ACHN (cell line): ENCODE measurements at regions not wholly inside any gene's neighbourhood (a gene's known extent, or its start where the extent isn't known, plus 50 kb on each side); places are given as distances from the start of the nearest gene placed in this dataset.
"Not testable (repeated sequence)": the region's sequence is repeated elsewhere in the genome, so short reads cannot be mapped to it uniquely, and the experiment has no call there.

ENCODE experiments used
- DNase-seq: peaks from one replicate; pipeline ENCODE4 v3.0.0-alpha.2; 2015
- in situ Hi-C: cut with HindIII; loops from 2 replicates; pipeline ENCODE4 v1.10.0; 2017; ENCODE audit warnings: low sequenced_read_pairs, low pct_ligation_motif_present, low pct_unique_long_range_greater_than_20kb

DNA sequence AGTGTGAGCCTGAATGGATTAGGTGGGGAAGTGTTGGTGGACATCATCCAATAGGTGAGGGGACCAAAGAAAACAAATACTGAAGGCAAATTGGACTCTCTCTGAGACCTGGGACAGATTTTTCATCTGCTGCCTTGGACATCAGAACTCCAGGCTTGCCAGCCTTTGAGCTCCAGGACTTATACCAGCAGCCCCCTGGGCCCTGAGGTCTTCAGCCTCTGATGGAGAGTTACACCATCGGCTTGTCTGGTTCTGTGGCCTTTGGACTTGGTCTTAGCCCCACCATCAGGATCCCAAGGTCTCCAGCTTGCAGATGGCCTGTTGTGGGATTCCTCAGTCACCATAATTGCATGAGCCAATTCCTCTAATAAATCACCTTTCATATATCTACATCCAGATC lies 80.8 kb upstream of the SLC8A3 start:
- in situ Hi-C loops = no loop called here
- no peak for DNase-seq

DNA sequence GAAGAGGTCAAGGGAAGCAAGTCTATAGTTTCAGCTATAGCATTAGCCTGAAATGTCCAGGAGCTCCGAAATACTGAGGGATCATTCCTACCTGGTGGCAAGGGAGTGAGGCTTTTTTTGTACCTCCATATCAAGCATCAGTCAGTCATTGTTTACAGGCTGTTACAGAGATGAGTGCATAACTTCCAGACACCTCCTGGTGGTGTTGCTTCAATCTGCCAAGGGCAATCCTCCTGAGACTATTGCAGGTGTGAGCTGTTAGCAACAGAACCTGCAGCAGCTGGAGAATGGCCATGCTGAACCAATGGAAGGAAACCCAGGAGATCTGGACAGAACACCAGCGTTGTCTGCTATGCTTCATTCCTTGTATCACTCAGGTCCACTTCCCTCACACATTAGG lies 80.0 kb upstream of the SLC8A3 start:
- DNase-seq = no peak
- in situ Hi-C loops = no loop called here

DNA sequence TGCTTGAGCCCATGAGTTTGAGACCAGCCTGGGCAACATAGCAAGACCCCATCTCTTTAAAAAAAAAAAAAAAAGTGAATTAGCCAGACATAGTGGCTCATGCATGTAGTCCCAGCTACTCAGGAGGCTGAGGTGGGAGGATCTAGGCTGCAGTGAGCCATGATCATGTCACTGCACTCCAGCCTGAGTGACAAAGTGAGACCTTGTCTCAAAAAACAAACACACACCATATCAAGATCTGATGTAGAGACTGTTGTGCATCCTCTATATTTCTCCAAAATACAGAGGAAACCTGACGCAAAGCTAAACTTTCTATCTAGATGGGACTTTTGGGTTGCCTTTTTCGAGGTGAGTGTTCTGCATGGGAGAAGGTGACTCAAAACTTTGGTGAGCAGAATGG lies 77.4 kb upstream of the SLC8A3 start:
- no peak for DNase-seq
- in situ Hi-C loops = no loop called here

DNA sequence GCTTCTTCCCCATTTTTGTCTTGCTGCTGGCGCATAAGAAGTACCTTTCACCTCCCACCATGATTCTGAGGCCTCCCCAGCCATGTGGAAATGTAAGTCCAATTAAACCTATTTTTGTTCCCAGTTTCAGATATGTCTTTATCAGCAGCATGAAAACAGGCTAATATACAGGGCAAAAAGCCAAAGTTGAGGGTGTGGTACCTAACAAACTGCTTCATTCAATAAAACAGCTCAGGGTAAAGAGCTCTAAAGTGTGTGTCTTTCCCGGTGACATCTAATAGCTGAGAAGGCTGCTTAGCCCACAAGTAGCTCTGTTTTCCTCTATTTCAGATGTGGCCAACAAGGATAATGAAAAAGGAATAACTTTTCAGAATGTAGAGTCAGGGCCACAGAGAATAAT lies 76.7 kb upstream of the SLC8A3 start:
- no peak for DNase-seq
- in situ Hi-C loops = no loop called here

DNA sequence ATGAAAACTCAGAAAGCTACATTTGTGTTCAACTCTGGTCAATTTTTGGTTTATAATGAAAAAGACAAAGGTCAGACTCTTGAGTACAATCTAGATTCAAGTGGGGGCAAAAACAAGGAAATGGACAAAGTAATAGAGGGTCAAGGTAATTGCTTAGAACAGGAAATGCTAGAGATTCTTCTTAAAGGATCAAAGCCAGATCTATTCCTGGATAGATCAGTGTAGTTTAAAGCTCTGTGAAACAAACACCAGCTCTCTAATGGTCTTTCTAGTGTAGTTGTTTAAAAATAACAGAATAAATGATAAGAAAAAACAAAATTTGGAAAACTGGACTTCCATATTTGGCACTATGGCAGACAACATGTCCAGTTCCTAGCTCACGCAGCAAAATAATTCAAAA lies 70.7 kb upstream of the SLC8A3 start:
- in situ Hi-C loops = no loop called here
- DNase-seq = no peak

DNA sequence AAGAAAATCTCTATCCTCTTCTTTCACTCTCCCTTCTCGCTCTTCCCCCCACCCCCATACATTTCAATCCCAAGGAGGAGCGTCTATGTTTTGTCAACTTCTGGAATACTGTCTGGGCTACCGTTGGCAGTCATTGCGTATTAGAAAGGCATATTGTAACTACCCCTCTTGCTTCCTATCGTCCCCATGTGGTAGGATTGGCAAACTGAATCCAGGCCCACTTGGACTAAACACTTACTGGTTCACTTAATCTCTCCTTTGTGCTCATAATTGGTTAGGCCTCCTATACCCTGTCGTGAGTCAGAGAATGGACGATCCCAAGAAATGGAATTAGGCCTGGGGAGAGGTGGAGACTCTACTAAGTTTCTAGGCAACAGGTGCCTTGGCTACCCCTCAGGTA lies 68.8 kb upstream of the SLC8A3 start:
- DNase-seq = peak; percentile 7
- in situ Hi-C loops = no loop called here

DNA sequence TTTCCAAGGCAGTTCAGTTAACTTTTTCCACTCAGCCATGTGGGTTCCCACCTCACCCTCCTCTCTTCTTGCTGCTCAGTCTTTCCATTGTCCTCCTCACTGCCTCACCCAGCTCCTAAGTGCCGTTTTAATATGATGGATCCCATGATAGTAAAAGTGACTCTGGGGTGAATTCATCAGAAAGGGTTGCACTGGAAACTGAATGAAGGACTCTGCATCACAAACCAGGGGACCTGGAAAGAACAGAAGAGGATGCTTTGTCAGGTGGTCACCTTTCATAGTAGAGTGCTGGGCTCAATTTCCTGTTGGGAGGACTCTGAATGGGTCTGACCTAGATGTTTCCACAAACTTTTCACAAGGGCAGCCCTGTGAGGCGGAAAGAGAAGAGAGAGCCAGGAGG lies 67.8 kb upstream of the SLC8A3 start:
- in situ Hi-C loops = no loop called here
- DNase-seq = no peak

DNA sequence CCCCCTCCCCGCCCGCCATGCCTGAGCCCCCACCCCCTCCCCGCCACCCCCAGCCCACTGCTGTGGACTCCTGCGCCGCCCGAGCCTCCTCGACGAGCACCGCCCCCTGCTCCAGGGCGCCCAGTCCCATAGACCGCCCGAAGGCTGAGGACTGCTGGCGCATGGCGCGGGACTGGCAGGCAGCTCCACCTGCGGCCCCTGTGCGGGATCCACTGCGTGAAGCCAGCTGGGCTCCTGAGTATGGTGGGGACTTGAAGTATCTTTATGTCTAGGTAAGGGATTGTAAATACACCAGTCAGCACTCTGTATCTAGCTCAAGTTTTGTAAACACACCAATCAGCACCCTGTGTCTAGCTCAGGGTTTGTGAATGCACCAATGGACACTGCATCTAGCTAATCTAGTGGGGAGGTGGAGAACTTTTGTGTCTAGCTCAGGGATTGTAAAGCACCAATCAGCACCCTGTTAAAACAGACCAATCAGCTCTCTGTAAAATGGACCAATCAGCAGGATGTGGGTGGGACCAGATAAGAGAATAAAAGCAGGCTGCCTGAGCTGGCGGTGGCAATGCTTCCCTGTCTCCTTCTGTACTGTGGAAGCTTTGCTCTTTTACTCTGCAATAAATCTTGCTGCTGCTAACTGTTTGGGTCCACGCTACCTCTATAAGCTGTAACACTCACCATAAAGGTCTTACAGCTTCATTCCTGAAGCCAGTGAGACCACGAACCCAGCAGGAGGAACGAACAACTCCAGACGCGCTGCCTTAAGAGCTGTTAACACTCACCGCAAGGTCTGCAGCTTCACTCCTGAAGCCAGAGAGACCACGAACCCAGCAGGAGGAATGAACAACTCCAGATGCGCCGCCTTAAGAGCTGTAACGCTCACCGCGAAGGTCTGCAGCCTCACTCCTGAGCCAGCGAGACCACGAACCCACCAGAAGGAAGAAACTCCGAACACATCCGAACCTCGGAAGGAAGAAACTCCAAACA lies 66.6 kb upstream of the SLC8A3 start:
- peak; percentile 47 for DNase-seq
- in situ Hi-C loops = not testable (repeated sequence)

DNA sequence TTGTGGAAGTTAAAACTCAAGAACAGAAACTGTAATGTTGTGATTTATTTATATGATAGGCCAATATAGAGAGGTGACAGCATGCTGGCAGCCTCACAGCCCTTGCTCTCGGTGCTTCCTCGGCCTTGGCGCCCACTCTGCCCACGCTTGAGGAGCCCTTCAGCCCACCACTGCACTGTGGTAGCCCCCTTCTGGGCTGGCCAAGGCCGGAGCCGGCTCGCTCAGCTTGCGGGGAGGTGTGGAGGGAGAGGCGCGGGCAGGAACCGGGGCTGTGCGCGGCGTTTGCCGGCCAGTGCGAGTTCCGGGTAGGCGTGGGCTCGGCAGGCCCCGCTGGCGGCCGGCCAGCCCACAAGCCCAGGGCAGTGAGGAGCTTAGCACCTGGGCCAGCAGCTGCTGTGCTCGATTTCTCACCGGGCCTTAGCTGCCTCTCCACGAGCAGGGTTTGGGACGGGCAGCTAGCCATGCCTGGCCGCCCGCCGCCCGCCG lies 65.8 kb upstream of the SLC8A3 start:
- in situ Hi-C loops = no loop called here
- DNase-seq = peak; percentile 57

DNA sequence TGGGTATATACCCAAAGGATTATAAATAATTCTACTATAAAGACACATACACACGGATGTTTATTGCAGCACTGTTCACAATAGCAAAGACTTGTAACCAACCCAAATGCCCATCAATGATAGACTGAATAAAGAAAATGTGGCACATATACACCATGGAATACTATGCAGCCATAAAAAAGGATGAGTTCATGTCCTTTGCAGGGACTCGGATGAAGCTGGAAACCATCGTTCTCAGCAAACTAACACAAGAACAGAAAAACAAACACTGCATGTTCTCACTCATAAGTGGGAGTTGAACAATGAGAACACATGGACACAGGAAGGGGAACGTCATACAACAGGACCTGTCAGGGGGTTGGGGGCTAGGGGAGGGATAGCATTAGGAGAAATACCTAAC lies 64.8 kb upstream of the SLC8A3 start:
- in situ Hi-C loops, DNase-seq: not testable (repeated sequence)

DNA sequence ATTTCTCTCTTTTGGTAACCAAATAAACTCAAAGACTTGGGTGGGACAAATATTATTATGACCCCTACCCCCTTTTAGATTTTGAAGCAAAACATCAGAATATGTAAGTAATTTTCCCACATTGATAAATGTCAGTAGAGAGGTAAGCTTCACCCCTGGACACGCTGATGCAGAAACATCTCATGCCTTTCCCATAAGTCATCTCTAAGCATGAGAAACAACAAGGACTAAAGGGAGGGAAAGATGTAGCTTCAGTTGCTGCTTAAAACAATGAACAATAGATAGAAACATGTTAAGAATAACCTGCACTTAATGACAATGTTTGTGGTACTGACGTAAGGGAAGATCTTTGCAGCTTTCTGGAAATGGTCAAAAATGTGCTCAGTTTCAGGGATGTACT lies 56.3 kb upstream of the SLC8A3 start:
- in situ Hi-C loops = no loop called here
- DNase-seq = no peak

DNA sequence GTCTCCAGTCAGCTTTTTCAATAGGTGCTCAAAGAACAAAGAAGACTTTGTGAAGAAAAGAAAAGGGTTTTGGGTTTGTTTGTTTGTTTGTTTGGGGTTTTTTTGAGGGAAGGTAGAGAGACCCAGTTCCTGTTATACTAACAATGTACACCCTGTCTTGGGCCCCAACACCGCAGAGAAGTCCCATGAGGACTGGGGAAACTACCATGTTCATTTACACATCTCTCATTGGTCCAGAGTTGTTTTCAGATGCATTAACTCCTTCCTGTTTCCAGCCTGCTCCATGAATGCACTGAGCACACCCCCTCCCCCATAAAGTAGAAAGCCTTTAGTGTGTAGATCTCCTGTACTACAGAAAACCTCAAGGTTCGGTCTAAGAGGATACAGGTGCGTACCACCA lies 51.1 kb upstream of the SLC8A3 start:
- in situ Hi-C loops = no loop called here
- no peak for DNase-seq

DNA sequence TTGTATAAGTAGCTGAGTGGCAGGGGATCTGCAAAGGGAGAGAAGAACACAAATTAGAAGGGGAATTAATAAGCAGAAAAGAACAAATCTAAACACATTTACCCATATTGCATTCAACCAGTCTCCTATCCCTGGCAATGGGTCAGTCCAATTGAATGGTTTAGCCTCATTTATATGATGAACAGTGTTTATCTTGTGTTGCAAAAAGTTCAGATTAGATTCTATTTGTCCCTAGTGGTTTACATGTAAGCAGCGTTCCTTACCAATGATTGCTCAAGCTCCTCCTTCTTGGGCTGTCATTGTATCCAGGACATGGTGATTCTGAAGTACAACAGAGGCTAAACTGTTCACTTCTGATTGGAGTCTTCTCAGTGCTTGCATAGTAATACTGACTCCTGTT lies 49.9 kb upstream of the SLC8A3 start:
- DNase-seq = not testable (repeated sequence)

More for the DNA sequence above, 49.9 kb upstream of the SLC8A3 start:
- in situ Hi-C loops = not testable (repeated sequence)
